ENCODE measurements at regions not wholly inside any gene's neighbourhood (a gene's known extent, or its start where the extent isn't known, plus 50 kb on each side); places are given as distances from the start of the nearest gene placed in this dataset.

- H3K27me3 Mint-ChIP-seq (ENCODE audit: low read depth) = no peaks in the 10 kb centered on the region
- H3K36me3 Mint-ChIP-seq (ENCODE audit: low read depth) = no peaks in the 10 kb centered on the region
- H3K4me3 Mint-ChIP-seq = no peak overlapping the region
- no peaks in the 10 kb centered on the region for H3K9me3 Mint-ChIP-seq
- no peak overlapping the region for H3K27ac Mint-ChIP-seq
- H3K4me1 Mint-ChIP-seq (ENCODE audit: low read depth) = no peaks in the 10 kb centered on the region
Measured at GRCh38 chr9:22379272-22379671, 67.4 kb upstream of the DMRTA1 start.

GRCh38 chr9:22381170-22381569, 65.5 kb upstream of the DMRTA1 start:
- H3K36me3 Mint-ChIP-seq (ENCODE audit: low read depth) = no peaks in the 10 kb centered on the region
- no peaks in the 10 kb centered on the region for H3K4me1 Mint-ChIP-seq (ENCODE audit: low read depth)
- no peak overlapping the region for H3K4me3 Mint-ChIP-seq
- H3K9me3 Mint-ChIP-seq = no peaks in the 10 kb centered on the region
- no peaks in the 10 kb centered on the region for H3K27me3 Mint-ChIP-seq (ENCODE audit: low read depth)
- no peak overlapping the region for H3K27ac Mint-ChIP-seq

- no peaks in the 10 kb centered on the region for H3K9me3 Mint-ChIP-seq
- no peaks in the 10 kb centered on the region for H3K27me3 Mint-ChIP-seq (ENCODE audit: low read depth)
- no peak overlapping the region for H3K27ac Mint-ChIP-seq
- no peak overlapping the region for H3K4me3 Mint-ChIP-seq
- H3K4me1 Mint-ChIP-seq (ENCODE audit: low read depth) = no peaks in the 10 kb centered on the region
- H3K36me3 Mint-ChIP-seq (ENCODE audit: low read depth) = no peaks in the 10 kb centered on the region
Measured at GRCh38 chr9:22382331-22382730, 64.3 kb upstream of the DMRTA1 start.

- Mint-ChIP-seq H3K27me3 (ENCODE audit: low read depth) (no peaks in the 10 kb centered on the region), H3K4me1 (ENCODE audit: low read depth) (no peaks in the 10 kb centered on the region), H3K4me3 (no peak overlapping the region), H3K36me3 (ENCODE audit: low read depth) (no peaks in the 10 kb centered on the region), H3K9me3 (no peaks in the 10 kb centered on the region), H3K27ac (no peak overlapping the region)
Measured at GRCh38 chr9:22383718-22384117, 62.9 kb upstream of the DMRTA1 start.

GRCh38 chr9:22389271-22389670, 57.4 kb upstream of the DMRTA1 start:
- no peak overlapping the region for H3K4me3 Mint-ChIP-seq
- no peaks in the 10 kb centered on the region for H3K4me1 Mint-ChIP-seq (ENCODE audit: low read depth)
- no peaks in the 10 kb centered on the region for H3K27me3 Mint-ChIP-seq (ENCODE audit: low read depth)
- H3K36me3 Mint-ChIP-seq (ENCODE audit: low read depth) = no peaks in the 10 kb centered on the region
- no peaks in the 10 kb centered on the region for H3K9me3 Mint-ChIP-seq
- H3K27ac Mint-ChIP-seq = no peak overlapping the region

- Mint-ChIP-seq H3K27ac (no peak overlapping the region), H3K27me3 (ENCODE audit: low read depth) (no peaks in the 10 kb centered on the region), H3K4me1 (ENCODE audit: low read depth) (no peaks in the 10 kb centered on the region), H3K4me3 (no peak overlapping the region), H3K9me3 (peaks cover 7% of the 10 kb centered on the region), H3K36me3 (ENCODE audit: low read depth) (no peaks in the 10 kb centered on the region)
Measured at GRCh38 chr9:22392523-22392922, 54.1 kb upstream of the DMRTA1 start.

- H3K4me3 Mint-ChIP-seq = no peak overlapping the region
- H3K36me3 Mint-ChIP-seq (ENCODE audit: low read depth) = no peaks in the 10 kb centered on the region
- no peaks in the 10 kb centered on the region for H3K4me1 Mint-ChIP-seq (ENCODE audit: low read depth)
- no peak overlapping the region for H3K27ac Mint-ChIP-seq
- peaks cover 7% of the 10 kb centered on the region for H3K9me3 Mint-ChIP-seq
- H3K27me3 Mint-ChIP-seq (ENCODE audit: low read depth) = no peaks in the 10 kb centered on the region
Measured at GRCh38 chr9:22395687-22396141, 50.9 kb upstream of the DMRTA1 start.

Measured in T-helper 1 cell treated with Interleukin-12 subunit alpha and Interleukin-12 subunit beta and Interleukin-4 antibody, amounts not matched to agents 30 μg/mL and 1 μg/mL, for 36 hours (primary cell).